Gastroesophageal sphincter (tissue), 4 donors: ENCODE measurements at regions not wholly inside any gene's neighbourhood (a gene's known extent, or its start where the extent isn't known, plus 50 kb on each side); places are given as distances from the start of the nearest gene placed in this dataset.

Experiments
- ATAC-seq: fragments of 150-250 bp; one replicate; pipeline ENCODE4 v1.9.1; 2016; ENCODE audit warnings: mild to moderate bottlenecking, moderate library complexity
- H3K27ac ChIP-seq, 4 donors: fragments of 200-600 bp; sonication (generic) in 3 of 4; 1 replicate in 3 of 4; 2 replicates in 1 of 4; pipeline ENCODE4 v1.5.1; 2016 to 2019
- H3K27me3 ChIP-seq: fragments of 200-600 bp; sonication (generic); one replicate; pipeline ENCODE4 v1.5.1; 2019
- H3K36me3 ChIP-seq, 2 donors: fragments of 200-600 bp; sonication (generic); one replicate each; pipeline ENCODE4 v1.5.1; 2019; ENCODE audit warnings: control low read depth in 1 of 2
- H3K4me1 ChIP-seq, 3 donors: fragments of 200-600 bp; sonication (generic); 1 replicate in 2 of 3; 2 replicates in 1 of 3; pipeline ENCODE4 v1.5.1; 2016 to 2019; ENCODE audit warnings: control low read depth in 2 of 3
- H3K4me3 ChIP-seq, 2 donors: fragments of 200-600 bp; sonication (generic); one replicate each; pipeline ENCODE4 v1.5.1; 2019; ENCODE audit warnings: mild to moderate bottlenecking in 1 of 2, moderate library complexity in 1 of 2
- H3K9me3 ChIP-seq, 3 donors: fragments of 200-600 bp; sonication (generic); one replicate each; pipeline ENCODE4 v1.5.1; 2017 to 2019; ENCODE audit warnings: control low read depth in 2 of 3
- CTCF ChIP-seq, 4 experiments: fragments of 200-600 bp in 2 of 4; fragments of 450-650 bp in 2 of 4; sonication (generic) in 1 of 4; IDR thresholded peaks; one replicate each; pipeline ENCODE4 v1.5.1; 2017 to 2019; ENCODE audit warnings: antibody characterized with exemption in 4 of 4, mild to moderate bottlenecking in 2 of 4, moderate library complexity in 2 of 4
- EP300 ChIP-seq: sonication (generic); formaldehyde crosslinking; IDR thresholded peaks from one replicate; pipeline ENCODE4 v1.6.1; 2017; ENCODE audit warnings: antibody characterized with exemption, mild to moderate bottlenecking
- POLR2A ChIP-seq, 2 donors: fragments of 450-650 bp; IDR thresholded peaks; one replicate each; pipeline ENCODE4 v1.6.1; 2017; ENCODE audit warnings: antibody characterized with exemption in 2 of 2, mild to moderate bottlenecking in 2 of 2, moderate library complexity in 1 of 2
- POLR2AphosphoS5 ChIP-seq: sonication (generic); formaldehyde crosslinking; IDR thresholded peaks from one replicate; pipeline ENCODE4 v1.6.1; 2017; ENCODE audit warnings: antibody characterized with exemption
- WGBS, 2 donors: methylation state at CpG; one replicate each; pipeline ENCODE4 v1.1.5; 2018; ENCODE audit warnings: low coverage in 1 of 2; 5-methylcytosine and 5-hydroxymethylcytosine counted together

GRCh38 chr17:77510133-77510796, 369.5 kb downstream of the SEC14L1 start:
- H3K9me3 ChIP-seq: peaks cover 0 to 18% (median 0%) of the 10 kb centered on the region in 3 donors
- no peak for ATAC-seq
- H3K4me1 ChIP-seq: no peaks in the 10 kb centered on the region
- H3K36me3 ChIP-seq: no peaks in the 10 kb centered on the region
- 20 to 67% methylated on average over 1 of the region's 8 CpGs for WGBS, 2 donors
- H3K27me3 ChIP-seq: no peaks in the 10 kb centered on the region
- TF ChIP-seq POLR2A (IDR thresholded peaks at IDR 0.05): no peak
- no peak for TF ChIP-seq CTCF (IDR thresholded peaks at IDR 0.05)
- no peak for TF ChIP-seq POLR2AphosphoS5
- no peak overlapping the region for H3K4me3 ChIP-seq
- H3K27ac ChIP-seq: no peak overlapping the region

DNA sequence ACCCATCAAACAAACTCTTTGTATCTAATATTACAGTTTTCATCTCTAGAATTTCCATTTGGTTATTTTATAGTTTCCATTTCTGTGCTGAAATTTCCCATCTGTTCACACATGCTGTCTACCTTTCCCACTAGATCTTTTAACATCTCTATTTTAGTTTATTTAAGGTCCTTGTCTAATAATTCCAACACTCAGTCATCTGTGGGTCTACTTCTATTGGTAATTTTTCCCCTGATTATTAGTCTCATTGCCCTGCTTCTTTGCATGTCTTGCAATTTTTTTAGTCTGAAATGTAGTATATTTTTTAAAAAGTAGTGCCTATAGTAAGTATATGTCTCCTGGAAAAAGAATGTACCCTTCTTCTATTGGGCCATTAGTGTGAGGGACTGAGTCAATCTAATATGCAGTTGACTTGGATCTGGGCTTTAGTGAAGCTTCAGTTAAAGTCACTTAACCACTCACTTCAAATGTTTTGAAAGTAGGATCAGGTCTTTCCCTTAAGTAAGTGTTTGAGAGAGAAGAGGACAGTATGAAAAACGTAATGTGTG, 370.8 kb downstream of the SEC14L1 start:
- no peak overlapping the region for H3K4me3 ChIP-seq
- H3K27ac ChIP-seq: no peak overlapping the region
- H3K4me1 ChIP-seq: no peaks in the 10 kb centered on the region
- TF ChIP-seq POLR2AphosphoS5 (no peak), POLR2A (IDR thresholded peaks at IDR 0.05) (no peak), EP300 (no peak), CTCF (IDR thresholded peaks at IDR 0.05) (no peak)
- ATAC-seq: no peak
- no peaks in the 10 kb centered on the region for H3K36me3 ChIP-seq
- H3K27me3 ChIP-seq: no peaks in the 10 kb centered on the region
- WGBS, 2 donors: 46 to 86% methylated on average over 1 of the region's 1 CpG
- peaks cover 0 to 18% (median 0%) of the 10 kb centered on the region in 3 donors for H3K9me3 ChIP-seq

GRCh38 chr17:77512062-77512946, 371.5 kb downstream of the SEC14L1 start:
- H3K4me1 ChIP-seq: no peaks in the 10 kb centered on the region
- 67 to 69% methylated on average over 4 to 5 of the region's 6 CpGs for WGBS, 2 donors
- no peak overlapping the region for H3K27ac ChIP-seq
- H3K4me3 ChIP-seq: no peak overlapping the region
- TF ChIP-seq POLR2AphosphoS5: no peak
- no peak for TF ChIP-seq CTCF (IDR thresholded peaks at IDR 0.05)
- TF ChIP-seq POLR2A (IDR thresholded peaks at IDR 0.05): no peak
- TF ChIP-seq EP300: no peak
- no peaks in the 10 kb centered on the region for H3K36me3 ChIP-seq
- peaks cover 0 to 18% (median 0%) of the 10 kb centered on the region in 3 donors for H3K9me3 ChIP-seq
- no peaks in the 10 kb centered on the region for H3K27me3 ChIP-seq
- ATAC-seq: no peak

GRCh38 chr17:77513045-77513444, 372.3 kb downstream of the SEC14L1 start:
- Histone ChIP-seq H3K27me3 (no peaks in the 10 kb centered on the region), H3K4me3 (no peak overlapping the region), H3K36me3 (no peaks in the 10 kb centered on the region), H3K4me1 (no peaks in the 10 kb centered on the region), H3K27ac (no peak overlapping the region), H3K9me3 (peaks cover 0 to 18% (median 0%) of the 10 kb centered on the region in 3 donors)
- WGBS, 2 donors: 76 to 92% methylated on average over 3 of the region's 3 CpGs
- ATAC-seq: no peak
- no peak for TF ChIP-seq POLR2AphosphoS5
- TF ChIP-seq EP300: no peak
- no peak for TF ChIP-seq POLR2A (IDR thresholded peaks at IDR 0.05)
- TF ChIP-seq CTCF (IDR thresholded peaks at IDR 0.05): no peak
